CMK (cell line): ENCODE measurements at regions not wholly inside any gene's neighbourhood (a gene's known extent, or its start where the extent isn't known, plus 50 kb on each side); places are given as distances from the start of the nearest gene placed in this dataset.

Experiments
- DNase-seq: peaks from one replicate; pipeline ENCODE4 v3.0.0-alpha.2; 2010; ENCODE audit warnings: low read depth

- DNase-seq = no peak
Observed at GRCh38 chr4:3831529-3832150, 65.5 kb downstream of the ADRA2C start.

- no peak for DNase-seq
Observed at GRCh38 chr4:3832536-3833220, 66.5 kb downstream of the ADRA2C start.

- no peak for DNase-seq
Observed at GRCh38 chr4:3833326-3833989, 67.3 kb downstream of the ADRA2C start.

GRCh38 chr4:3834186-3834662, 68.0 kb downstream of the ADRA2C start:
- no peak for DNase-seq

GRCh38 chr4:3834663-3835521, 68.7 kb downstream of the ADRA2C start:
- DNase-seq = no peak

- no peak for DNase-seq
Observed at GRCh38 chr4:3835527-3836405, 69.6 kb downstream of the ADRA2C start.

GRCh38 chr4:3836406-3836755, 70.2 kb downstream of the ADRA2C start:
- DNase-seq = no peak

- DNase-seq = no peak
Observed at GRCh38 chr4:3836756-3837601, 70.8 kb downstream of the ADRA2C start.

- DNase-seq = no peak
Observed at GRCh38 chr4:3838437-3839380, 72.5 kb downstream of the ADRA2C start.

- DNase-seq = no peak
Observed at GRCh38 chr4:3845094-3845743, 79.0 kb downstream of the ADRA2C start.

- no peak for DNase-seq
Observed at GRCh38 chr4:3845744-3846429, 79.7 kb downstream of the ADRA2C start.

- DNase-seq = no peak
Observed at GRCh38 chr4:3847211-3847940, 81.2 kb downstream of the ADRA2C start.

- DNase-seq = no peak
Observed at GRCh38 chr4:3848323-3848722, 82.1 kb downstream of the ADRA2C start.

GRCh38 chr4:3849140-3849539, 83.0 kb downstream of the ADRA2C start:
- no peak for DNase-seq

GRCh38 chr4:3850128-3850527, 83.9 kb downstream of the ADRA2C start:
- no peak for DNase-seq

GRCh38 chr4:3851211-3851610, 85.0 kb downstream of the ADRA2C start:
- DNase-seq = no peak

- no peak for DNase-seq
Observed at GRCh38 chr4:3851881-3852280, 85.7 kb downstream of the ADRA2C start.
